Ovary (tissue), 7 donors: ENCODE measurements at regions not wholly inside any gene's neighbourhood (a gene's known extent, or its start where the extent isn't known, plus 50 kb on each side); places are given as distances from the start of the nearest gene placed in this dataset.
"Not testable (repeated sequence)": the region's sequence is repeated elsewhere in the genome, so short reads cannot be mapped to it uniquely, and the experiment has no call there.

Experiments
- DNase-seq, 5 donors: peaks; one replicate each; pipeline ENCODE4 v3.0.0-alpha.2; 2019 to 2020
- H3K27ac ChIP-seq, 2 donors: fragments of 200-600 bp; one replicate each; pipeline versions ENCODE4 v1.5.1 to v1.8.0; 2019 to 2022
- H3K27me3 ChIP-seq: fragments of 200-600 bp; one replicate; pipeline ENCODE4 v1.8.0; 2022
- H3K36me3 ChIP-seq: fragments of 200-600 bp; sonication (generic); one replicate; pipeline ENCODE4 v1.5.1; 2019
- H3K4me1 ChIP-seq: one replicate; pipeline ENCODE4 v1.8.1; 2013; ENCODE audit warnings: mild to moderate bottlenecking, moderate library complexity; ENCODE audit not compliant: insufficient read depth
- H3K4me3 ChIP-seq: fragments of 200-600 bp; sonication (generic); one replicate; pipeline ENCODE4 v1.5.1; 2017
- H3K9me3 ChIP-seq, 2 donors: fragments of 200-600 bp in 1 of 2; sonication (generic) in 1 of 2; one replicate each; pipeline versions ENCODE4 v1.5.1 to v1.8.1; 2013 to 2019; ENCODE audit warnings: mild to moderate bottlenecking in 1 of 2, moderate library complexity in 1 of 2
- CTCF ChIP-seq, 3 donors: fragments of 450-650 bp in 2 of 3; fragments of 200-600 bp in 1 of 3; IDR thresholded peaks; one replicate each; pipeline versions ENCODE4 v1.5.1 to v1.8.0; 2016 to 2022; ENCODE audit warnings: antibody characterized with exemption in 3 of 3, mild to moderate bottlenecking in 1 of 3
- EP300 ChIP-seq: sonication (generic); formaldehyde crosslinking; IDR thresholded peaks from one replicate; pipeline ENCODE4 v1.6.1; 2017; ENCODE audit warnings: antibody characterized with exemption
- POLR2A ChIP-seq: fragments of 450-650 bp; IDR thresholded peaks from one replicate; pipeline ENCODE4 v1.6.1; 2017; ENCODE audit warnings: antibody characterized with exemption, mild to moderate bottlenecking, moderate library complexity
- WGBS, 3 donors: extraction: QIAGEN DNeasy Blood & Tissue Kit in 1 of 3; methylation state at CpG; one replicate each; pipeline versions ENCODE4 v1.1.5 to v1.1.7; 2013 to 2017; 5-methylcytosine and 5-hydroxymethylcytosine counted together
- intact Hi-C, 4 donors: fragments of 100-400 bp; cut with DNase I; formaldehyde crosslinking; loops; one replicate each; pipeline versions ENCODE4 v1.11.0 to v1.15.1; 2022 to 2023
- donor health status: DM: no; HTN: no; CAD: no; lungs with moderate emphysema.
- donor health status: DM: no; HTN: no; CAD: no.
- donor health status: Bipolar disorder and iron deficiency.
- donor health status: DM: no; HTN: no; CAD: no.
- donor health status: DM: yes; HTN: yes; CAD: no.

GRCh38 chr5:40441733-40442132 is 238.0 kb upstream of the PTGER4 start:
- Histone ChIP-seq H3K36me3 (no peaks in the 10 kb centered on the region), H3K9me3 (no peaks in the 10 kb centered on the region), H3K27ac (no peak overlapping the region), H3K4me1 (no peaks in the 10 kb centered on the region), H3K27me3 (no peaks in the 10 kb centered on the region), H3K4me3 (no peak overlapping the region)
- no peak for DNase-seq
- TF ChIP-seq CTCF (IDR thresholded peaks at IDR 0.05) (no peak), EP300 (no peak), POLR2A (no peak)
- intact Hi-C loops, result no loop called here
- 67 to 77% (median 76%) methylated on average over 4 of the region's 4 CpGs for WGBS, 3 donors

DNA sequence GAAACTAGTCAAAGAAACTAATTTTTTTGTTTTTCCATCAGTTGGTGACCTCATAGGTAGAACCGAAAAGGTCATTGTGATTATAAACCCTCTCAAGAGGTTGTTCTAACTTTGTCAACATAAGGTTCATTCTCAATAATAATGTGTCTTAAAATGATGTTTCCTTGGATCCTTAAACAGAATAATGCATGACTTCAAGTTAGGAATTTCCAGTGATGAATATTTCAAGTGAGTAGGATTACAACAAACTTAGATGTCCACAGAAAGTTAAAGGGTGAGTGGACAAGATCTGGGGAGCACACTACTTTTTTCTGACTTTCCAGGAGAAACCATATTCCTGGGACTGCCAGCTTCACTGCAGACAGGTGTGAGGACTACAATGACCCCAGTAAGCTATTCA is 239.0 kb upstream of the PTGER4 start:
- whole genome bisulfite sequencing, 3 donors, result 77 to 87% (median 84%) methylated on average over 1 of the region's 1 CpG
- no peak overlapping the region for H3K4me3 ChIP-seq
- H3K4me1 ChIP-seq, result no peaks in the 10 kb centered on the region
- H3K36me3 ChIP-seq, result no peaks in the 10 kb centered on the region
- H3K9me3 ChIP-seq, result no peaks in the 10 kb centered on the region
- DNase-seq, result no peak
- intact Hi-C loops, result no loop called here
- no peaks in the 10 kb centered on the region for H3K27me3 ChIP-seq
- H3K27ac ChIP-seq, result no peak overlapping the region
- no peak for TF ChIP-seq POLR2A

GRCh38 chr5:40439103-40439502 is 240.6 kb upstream of the PTGER4 start:
- H3K4me3 ChIP-seq, H3K4me1 ChIP-seq, H3K9me3 ChIP-seq, H3K36me3 ChIP-seq, H3K27ac ChIP-seq, H3K27me3 ChIP-seq, intact Hi-C loops, DNase-seq: not testable (repeated sequence)
- WGBS, 3 donors, result 84 to 92% (median 89%) methylated on average over 3 of the region's 3 CpGs

- H3K27ac ChIP-seq, H3K36me3 ChIP-seq, DNase-seq, H3K4me3 ChIP-seq, intact Hi-C loops, H3K4me1 ChIP-seq, H3K9me3 ChIP-seq, H3K27me3 ChIP-seq: not testable (repeated sequence)
- 90 to 96% (median 96%) methylated on average over 16 to 26 of the region's 26 CpGs for WGBS, 3 donors
These were observed 241.1 kb upstream of the PTGER4 start for GRCh38 chr5:40438646-40439045.

GRCh38 chr5:40437452-40437861 is 242.3 kb upstream of the PTGER4 start:
- Histone ChIP-seq H3K27me3 (no peaks in the 10 kb centered on the region), H3K9me3 (no peaks in the 10 kb centered on the region), H3K4me3 (no peak overlapping the region), H3K27ac (no peak overlapping the region), H3K36me3 (no peaks in the 10 kb centered on the region), H3K4me1 (no peaks in the 10 kb centered on the region)
- intact Hi-C loops, result no loop called here
- no peak for DNase-seq
- TF ChIP-seq EP300 (no peak), CTCF (IDR thresholded peaks at IDR 0.05) (no peak), POLR2A (no peak)
- 86 to 90% (median 86%) methylated on average over 4 of the region's 4 CpGs for WGBS, 3 donors

GRCh38 chr5:40436535-40437237 is 243.0 kb upstream of the PTGER4 start:
- WGBS, 3 donors, result 80 to 85% (median 81%) methylated on average over 9 of the region's 9 CpGs
- H3K9me3 ChIP-seq, result no peaks in the 10 kb centered on the region
- H3K4me1 ChIP-seq, result no peaks in the 10 kb centered on the region
- H3K27ac ChIP-seq, result no peak overlapping the region
- no peaks in the 10 kb centered on the region for H3K36me3 ChIP-seq
- H3K27me3 ChIP-seq, result no peaks in the 10 kb centered on the region
- intact Hi-C loops, result no loop called here
- no peak for DNase-seq
- TF ChIP-seq CTCF (IDR thresholded peaks at IDR 0.05), result no peak
- TF ChIP-seq EP300, result no peak
- no peak for TF ChIP-seq POLR2A
- H3K4me3 ChIP-seq, result no peak overlapping the region

DNA sequence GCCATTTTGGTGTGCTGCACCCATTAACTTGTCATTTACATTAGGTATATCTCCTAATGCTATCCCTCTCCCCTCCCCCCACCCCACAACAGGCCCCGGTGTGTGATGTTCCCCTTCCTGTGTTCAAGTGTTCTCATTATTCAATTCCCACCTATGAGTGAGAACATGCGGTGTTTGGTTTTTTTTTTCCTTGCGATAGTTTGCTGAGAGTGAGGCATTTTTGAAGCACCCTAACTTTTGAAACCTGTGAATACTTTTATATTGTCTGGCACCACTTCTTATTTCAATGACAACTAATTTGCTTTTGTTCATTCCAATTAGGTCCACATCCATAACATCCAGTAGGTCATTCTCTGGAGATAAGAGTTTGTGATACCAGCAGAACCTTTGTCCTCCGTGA is 244.0 kb upstream of the PTGER4 start:
- H3K4me3 ChIP-seq, H3K27ac ChIP-seq, H3K4me1 ChIP-seq, intact Hi-C loops, H3K9me3 ChIP-seq, H3K36me3 ChIP-seq, DNase-seq, H3K27me3 ChIP-seq: not testable (repeated sequence)
- WGBS, 3 donors, result 86 to 90% (median 88%) methylated on average over 4 of the region's 4 CpGs
